GM20000 (cell line): ENCODE measurements at regions not wholly inside any gene's neighbourhood (a gene's known extent, or its start where the extent isn't known, plus 50 kb on each side); places are given as distances from the start of the nearest gene placed in this dataset.
"Not testable (repeated sequence)": the region's sequence is repeated elsewhere in the genome, so short reads cannot be mapped to it uniquely, and the experiment has no call there.

Experiments
- DNase-seq: peaks from one replicate; pipeline ENCODE4 v3.0.0; 2012; ENCODE audit warnings: low spot score
- CTCF ChIP-seq: IDR thresholded peaks from 2 replicates; pipeline ENCODE4 v1.5.1; 2012; ENCODE audit warnings: mild to moderate bottlenecking, control low read depth; ENCODE audit errors: extremely low read depth, missing control alignments

DNA sequence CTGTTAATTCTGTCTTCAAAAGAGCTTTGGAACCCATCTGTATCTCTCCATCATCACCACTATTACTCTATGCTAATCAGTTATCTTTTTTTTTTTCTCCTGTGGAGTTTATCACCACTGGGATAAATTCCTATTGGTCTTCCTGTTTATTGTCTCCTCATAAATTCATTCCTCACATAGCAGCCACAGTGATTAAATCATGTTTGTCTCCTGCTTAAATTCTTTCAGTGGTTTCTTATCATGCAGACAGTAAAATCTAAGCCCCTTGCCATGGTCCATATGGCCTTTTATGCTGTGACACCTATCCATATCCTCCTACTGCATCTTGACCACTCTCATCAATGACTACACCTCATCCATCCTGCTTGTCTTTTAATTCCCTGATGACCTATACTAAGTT lies 239.8 kb upstream of the ZEB2 start:
- no peak for TF ChIP-seq CTCF
- DNase-seq = no peak

GRCh38 chr2:144758196-144758595 lies 238.3 kb upstream of the ZEB2 start:
- DNase-seq = not testable (repeated sequence)

DNA sequence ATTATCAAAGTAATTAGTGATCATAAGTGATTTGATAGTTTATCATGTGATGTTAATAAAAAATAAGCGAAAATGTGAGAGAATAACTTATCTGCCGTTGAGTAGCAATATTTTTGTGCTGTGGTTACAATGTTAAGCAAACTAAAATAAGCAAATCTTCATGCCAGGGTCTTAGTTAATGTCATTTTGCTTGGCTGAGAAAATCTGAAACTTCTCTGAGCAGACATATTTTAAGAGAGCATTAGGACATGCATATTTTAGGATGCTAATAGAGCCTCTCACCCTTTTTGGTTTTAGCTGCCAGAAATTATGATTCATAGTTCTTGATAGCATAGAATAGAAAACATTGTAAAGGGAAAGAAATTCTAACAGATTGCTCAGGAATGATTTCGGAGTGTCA lies 233.5 kb upstream of the ZEB2 start:
- TF ChIP-seq CTCF = no peak
- no peak for DNase-seq

- TF ChIP-seq CTCF = no peak
- DNase-seq = no peak
These were observed 231.4 kb upstream of the ZEB2 start for GRCh38 chr2:144751142-144751905.

GRCh38 chr2:144749188-144749587 lies 229.3 kb upstream of the ZEB2 start:
- DNase-seq = no peak
- no peak for TF ChIP-seq CTCF

DNA sequence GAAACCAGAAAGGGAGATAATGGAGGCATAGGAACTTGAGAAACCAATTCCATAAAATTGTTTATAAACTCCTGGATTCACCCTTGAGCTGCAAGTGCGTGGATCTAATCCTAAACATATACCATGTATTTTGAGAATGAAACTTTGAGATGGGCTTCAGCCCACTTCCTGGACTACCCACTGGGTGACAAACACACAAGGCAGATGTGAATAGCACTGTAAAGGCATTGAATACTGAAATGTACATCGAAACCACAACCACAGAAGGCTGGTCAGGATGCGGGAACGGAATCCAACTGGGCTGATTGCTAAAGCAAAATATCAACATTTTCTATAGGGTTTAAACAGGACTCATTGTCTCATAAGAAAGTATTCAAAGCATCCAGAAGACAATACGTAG lies 228.5 kb upstream of the ZEB2 start:
- no peak for TF ChIP-seq CTCF
- no peak for DNase-seq

DNA sequence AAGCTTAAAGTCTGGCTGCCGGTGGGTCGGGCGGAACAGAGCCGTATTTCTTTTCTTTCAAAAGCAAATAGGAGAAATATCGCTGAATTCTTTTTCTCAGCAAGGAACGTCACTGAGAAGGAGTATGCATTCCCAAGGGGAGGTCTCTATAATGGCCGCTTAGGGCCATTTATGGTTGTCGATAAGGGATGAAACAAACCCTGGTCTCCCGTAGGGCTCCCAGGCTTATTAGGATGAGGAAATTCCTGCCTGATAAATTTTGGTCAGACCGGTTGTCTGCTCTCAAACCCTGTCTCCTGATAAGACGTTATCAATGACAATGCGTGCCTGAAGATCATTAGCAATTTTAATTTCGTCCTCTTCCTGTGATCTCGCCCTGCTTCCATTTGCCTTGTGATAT lies 227.7 kb upstream of the ZEB2 start:
- no peak for DNase-seq
- no peak for TF ChIP-seq CTCF

- DNase-seq = no peak
- TF ChIP-seq CTCF = no peak
These were observed 225.5 kb upstream of the ZEB2 start for GRCh38 chr2:144745424-144745823.
